HL-60 (cell line): ENCODE measurements at regions not wholly inside any gene's neighbourhood (a gene's known extent, or its start where the extent isn't known, plus 50 kb on each side); places are given as distances from the start of the nearest gene placed in this dataset.

Experiments used
- CTCF ChIP-seq: IDR thresholded peaks from one replicate; pipeline ENCODE4 v1.5.1; 2011; ENCODE audit warnings: low read length, control low read depth, inconsistent platforms; ENCODE audit not compliant: insufficient read depth
- GABPA ChIP-seq: IDR thresholded peaks from 2 replicates; pipeline ENCODE4 v1.6.1; 2012; ENCODE audit warnings: low read depth
- POLR2AphosphoS5 ChIP-seq: IDR thresholded peaks from 2 replicates; pipeline ENCODE4 v1.6.1; 2012; ENCODE audit warnings: low read depth
- REST ChIP-seq: IDR thresholded peaks from 2 replicates; pipeline ENCODE4 v1.6.1; 2012; ENCODE audit warnings: low read depth; ENCODE audit not compliant: insufficient replicate concordance
- SPI1 ChIP-seq: IDR thresholded peaks from 2 replicates; pipeline ENCODE4 v1.6.1; 2012; ENCODE audit warnings: low read depth, mild to moderate bottlenecking, borderline replicate concordance

GRCh38 chr6:19245656-19246055 is 591.5 kb upstream of the ID4 start:
- no peak for TF ChIP-seq CTCF
- TF ChIP-seq POLR2AphosphoS5, result no peak
- no peak for TF ChIP-seq GABPA
- no peak for TF ChIP-seq SPI1
- no peak for TF ChIP-seq REST
